HG03571 (cell line): ENCODE measurements at regions not wholly inside any gene's neighbourhood (a gene's known extent, or its start where the extent isn't known, plus 50 kb on each side); places are given as distances from the start of the nearest gene placed in this dataset.
A peak's percentile ranks its signal among the peaks of the same experiment; 100 is the strongest.

Source experiments
- ATAC-seq: cut with Tn5 transposase; IDR thresholded peaks from one replicate; pipeline ENCODE4 v1.9.1; 2021; ENCODE audit not compliant: unreplicated experiment

DNA sequence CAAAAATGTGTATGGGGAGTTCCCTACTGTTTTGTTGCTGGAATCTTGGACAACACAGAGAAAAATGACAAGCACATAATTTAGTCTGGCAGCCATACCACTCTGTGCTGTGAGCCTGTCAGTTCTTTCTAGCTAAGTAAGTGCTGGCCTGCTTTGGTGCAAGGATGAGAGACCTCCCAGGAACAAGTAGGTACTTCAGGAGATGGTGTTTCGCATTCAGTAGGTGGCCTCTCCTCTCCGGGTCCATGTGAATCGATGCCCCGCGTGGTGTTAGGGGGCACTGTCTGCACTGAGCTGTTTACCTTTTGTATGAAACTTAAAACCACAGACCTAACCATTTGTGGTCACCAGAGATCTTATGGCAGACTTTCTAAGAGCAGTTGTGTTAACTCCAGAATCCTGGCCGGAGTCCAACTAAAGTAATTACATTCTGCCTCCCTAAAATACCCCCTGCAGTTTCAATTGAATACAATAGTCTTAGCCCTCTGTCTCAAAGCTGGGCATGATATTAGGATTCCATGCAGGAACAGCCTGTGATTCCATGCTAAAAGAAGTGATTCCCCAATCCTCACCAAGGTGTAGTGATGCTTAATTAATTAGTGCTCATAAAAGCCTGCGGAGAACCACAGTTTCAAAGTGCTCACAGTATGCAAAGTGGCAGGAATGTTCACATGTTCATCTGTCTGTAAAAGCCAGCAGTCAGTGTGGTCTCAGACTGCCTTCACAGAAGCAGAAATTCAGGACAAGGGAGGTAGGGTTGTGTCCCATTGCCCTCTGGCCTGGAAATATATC is 64.2 kb downstream of the LLPH start:
- ATAC-seq = peak; percentile 68

DNA sequence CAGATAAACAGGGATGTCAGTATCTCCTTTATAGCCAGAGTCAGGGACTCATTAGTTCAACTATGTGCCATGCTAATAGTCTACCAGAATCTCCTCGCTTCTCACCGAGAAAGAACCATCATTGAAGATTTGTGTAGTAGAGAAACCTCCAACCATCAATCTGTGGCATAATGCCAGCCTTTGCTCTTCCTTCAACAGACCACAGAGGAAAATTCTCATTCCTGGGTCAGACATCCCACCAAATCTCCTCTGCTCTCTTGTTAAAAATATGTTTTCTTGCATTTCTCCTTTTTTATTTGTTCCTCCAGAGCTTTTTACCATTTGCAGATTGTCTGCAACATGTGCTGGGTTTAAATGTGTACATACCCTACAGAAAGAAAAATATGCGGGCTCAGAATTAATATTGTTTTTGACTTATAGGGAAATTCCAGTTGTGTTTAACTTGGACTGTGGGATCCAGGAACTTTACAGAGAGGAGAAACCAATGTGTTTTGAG is 64.9 kb downstream of the LLPH start:
- no peak for ATAC-seq

DNA sequence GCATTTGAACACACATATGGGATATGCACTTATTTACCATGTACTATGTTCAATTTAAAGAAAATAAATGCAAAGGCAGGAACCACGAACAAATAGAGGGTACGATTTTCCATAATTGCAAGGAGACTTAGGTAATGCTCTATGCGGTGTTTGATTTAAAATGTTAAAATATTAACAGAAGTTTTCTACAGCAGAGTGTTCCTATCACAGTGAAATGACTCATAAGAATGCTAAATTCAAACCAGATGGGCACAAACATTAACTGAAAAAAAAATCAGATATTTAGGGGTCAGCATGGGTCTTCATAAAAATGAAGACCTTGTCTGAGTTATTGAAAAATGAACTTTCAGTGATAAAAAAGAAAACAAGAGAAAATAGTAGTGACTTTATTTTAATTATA is 65.4 kb downstream of the LLPH start:
- no peak for ATAC-seq

DNA sequence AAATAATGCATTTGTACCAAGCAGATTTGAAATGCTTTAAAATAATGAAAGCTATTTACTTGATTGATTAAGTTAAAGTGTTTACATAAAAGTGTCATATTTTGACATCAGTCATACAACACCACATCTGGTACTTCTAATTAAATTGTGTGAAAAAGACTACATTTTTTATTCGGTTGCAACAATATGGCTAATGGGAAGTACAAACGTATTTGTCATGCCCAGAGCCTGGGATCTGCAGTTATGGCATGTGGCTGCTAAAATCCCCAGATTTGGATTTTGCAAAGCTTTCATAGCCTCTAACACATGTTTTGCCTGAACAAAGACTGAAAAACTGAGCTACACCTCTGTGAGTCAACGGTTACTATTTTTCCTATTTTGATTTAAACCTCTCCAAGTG is 66.6 kb downstream of the LLPH start:
- ATAC-seq = no peak

DNA sequence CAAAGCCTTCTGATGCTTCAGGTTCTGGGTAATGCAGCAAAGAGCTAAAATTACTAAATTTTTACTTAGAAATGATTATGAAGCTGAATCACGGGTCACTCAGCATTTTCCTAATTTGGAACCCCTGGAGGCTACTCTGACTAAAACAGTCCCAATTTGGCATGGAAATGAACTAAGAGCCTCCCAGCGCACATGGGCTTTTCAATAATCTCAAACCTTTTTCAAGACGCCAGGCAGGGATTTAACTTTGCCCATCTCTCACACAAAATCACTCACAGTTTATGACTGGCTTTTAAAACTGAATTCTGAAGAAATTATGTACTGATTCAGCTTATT is 68.3 kb downstream of the LLPH start:
- no peak for ATAC-seq

DNA sequence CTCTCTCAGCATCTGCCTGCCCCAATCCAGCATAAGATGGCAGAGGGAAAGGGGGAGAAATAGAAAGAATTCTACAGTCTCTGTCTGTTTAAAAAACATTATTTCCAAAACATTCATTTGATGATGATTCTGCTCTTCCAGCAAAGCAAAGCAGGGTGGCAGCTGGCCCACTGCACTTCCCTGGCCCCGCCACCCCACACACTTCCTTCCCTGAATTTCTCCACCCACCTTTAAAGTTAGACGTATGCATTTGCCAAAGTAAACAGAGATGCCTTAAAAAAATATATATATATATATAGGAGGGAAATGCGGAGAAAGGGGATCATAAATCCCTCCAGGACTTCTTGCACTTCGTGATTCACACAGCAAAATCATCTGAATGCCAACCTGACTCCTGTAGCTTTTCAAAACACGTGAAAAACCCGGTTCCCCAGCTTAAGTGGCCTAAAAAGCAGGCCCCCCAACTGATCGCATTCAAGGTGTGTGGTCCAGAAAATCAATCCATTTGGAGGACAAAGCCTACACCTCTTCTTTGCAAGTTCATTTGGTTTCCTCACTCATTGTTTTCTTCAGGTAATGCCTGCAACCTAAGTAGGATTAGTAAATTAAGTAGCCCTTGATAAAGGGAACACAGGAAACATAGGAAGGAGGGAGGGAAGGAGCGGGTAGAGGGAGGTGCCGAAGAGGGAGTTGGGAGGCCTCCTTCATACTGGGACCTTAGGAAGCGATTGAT is 68.8 kb downstream of the LLPH start:
- ATAC-seq = no peak

DNA sequence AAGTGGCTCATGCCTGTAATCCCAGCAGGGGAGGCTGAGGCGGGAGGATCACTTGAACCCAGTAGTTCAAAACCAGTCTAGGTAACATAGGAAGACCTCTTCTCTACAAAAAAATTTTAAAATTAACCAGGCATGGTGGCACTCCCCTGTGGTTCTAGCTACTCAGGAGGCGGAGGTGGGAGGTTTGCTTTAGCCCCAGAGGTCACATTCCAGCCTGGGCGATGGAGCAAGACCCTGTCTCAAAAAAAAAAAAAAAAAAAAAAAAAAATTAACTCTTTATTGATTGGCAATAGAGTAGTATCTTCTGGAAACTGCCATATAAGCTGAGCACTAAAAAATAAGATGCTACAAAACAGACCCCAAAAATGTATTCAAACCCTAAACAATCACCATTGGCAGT is 69.5 kb downstream of the LLPH start:
- ATAC-seq = no peak

DNA sequence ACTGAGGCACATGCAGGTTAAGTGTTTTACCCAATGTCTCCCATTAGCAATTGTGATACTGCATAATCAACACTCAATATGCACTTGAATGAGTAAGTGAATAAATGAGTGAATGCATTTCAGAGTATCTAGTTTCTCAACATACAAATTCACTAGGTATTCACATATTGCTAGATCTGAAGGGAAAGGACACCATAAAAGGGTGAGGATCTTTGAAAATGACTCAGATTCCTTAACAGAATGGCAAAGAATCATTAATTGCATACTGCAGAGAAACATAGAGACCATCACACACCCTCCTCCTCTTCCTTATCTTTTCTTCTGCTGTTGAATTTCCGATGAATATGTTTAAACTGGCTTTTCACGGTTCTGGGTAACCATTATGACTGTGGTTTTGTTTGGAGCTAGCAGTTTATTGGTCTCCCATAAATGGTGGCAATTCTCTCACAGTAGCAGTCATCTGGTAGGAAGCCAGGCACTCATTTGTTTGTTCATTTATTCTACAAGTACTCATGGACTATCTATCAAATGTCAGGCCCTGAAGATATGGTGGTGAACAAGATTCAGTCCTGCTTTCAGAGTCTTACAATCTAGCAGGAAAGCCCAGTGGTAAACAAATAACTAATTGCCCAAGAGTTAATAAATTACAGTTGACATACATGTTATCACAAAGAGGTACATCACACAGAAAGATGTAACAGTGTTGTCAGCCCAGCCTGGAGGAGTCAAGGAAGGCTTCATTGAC is 70.2 kb downstream of the LLPH start:
- no peak for ATAC-seq

DNA sequence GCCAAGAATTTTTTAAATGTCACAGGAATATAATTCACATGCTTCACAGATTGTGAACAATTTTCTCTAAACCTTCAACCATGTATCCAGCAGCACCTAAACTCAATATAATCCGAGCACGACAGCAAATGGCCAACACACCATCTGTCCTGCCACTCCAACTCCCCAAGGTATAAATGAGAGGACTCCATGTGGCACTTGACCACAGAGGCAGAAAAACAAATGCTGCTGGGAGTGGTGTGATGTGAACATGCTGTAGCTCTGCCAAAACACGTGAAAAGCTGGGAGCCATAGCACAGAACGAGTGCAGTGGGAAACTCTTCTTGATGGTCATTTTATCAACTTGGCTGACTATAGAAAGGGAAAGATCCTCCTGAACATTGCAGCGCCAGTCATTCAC is 70.9 kb downstream of the LLPH start:
- no peak for ATAC-seq

DNA sequence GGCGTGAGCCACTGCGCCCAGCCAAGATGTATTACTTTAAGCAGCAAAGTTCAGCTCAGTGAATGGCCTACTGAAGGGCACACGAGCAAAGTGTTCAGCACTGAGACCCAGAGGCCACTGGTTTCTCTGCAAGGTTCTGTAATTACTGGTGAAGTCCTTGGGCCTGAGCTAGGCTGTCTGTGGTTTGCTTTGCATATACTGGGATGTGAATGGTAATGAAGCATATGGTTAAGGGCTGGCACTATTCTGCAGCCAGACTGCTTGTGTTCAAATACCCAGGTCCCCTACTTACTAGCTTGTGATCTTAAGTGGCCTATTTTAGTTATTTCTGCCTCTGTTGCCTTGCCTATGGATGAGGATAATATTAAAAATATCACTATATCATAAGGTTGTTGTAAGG is 72.0 kb downstream of the LLPH start:
- ATAC-seq = no peak

DNA sequence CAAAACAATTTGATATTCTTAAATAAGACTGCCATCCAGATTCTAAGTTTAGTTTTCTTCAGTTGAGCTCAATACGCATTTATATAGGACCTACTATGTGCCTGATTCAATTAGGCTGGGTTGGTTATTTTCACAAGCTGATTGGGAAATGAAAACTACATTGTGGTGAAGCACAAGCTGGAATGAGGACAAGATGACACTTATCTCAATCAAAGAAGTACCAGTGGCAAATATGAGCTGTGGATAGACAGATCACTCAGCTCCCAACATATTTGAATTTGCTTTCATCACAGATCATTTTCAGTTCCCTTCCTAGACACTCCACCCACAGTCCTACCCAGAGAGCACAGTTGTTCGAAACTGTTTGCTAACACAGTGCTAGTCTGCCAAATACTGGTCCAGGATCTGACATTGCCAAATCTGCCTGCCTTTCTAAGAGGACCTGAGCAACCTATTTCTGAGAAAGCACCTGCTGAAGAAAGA is 74.7 kb downstream of the LLPH start:
- no peak for ATAC-seq

DNA sequence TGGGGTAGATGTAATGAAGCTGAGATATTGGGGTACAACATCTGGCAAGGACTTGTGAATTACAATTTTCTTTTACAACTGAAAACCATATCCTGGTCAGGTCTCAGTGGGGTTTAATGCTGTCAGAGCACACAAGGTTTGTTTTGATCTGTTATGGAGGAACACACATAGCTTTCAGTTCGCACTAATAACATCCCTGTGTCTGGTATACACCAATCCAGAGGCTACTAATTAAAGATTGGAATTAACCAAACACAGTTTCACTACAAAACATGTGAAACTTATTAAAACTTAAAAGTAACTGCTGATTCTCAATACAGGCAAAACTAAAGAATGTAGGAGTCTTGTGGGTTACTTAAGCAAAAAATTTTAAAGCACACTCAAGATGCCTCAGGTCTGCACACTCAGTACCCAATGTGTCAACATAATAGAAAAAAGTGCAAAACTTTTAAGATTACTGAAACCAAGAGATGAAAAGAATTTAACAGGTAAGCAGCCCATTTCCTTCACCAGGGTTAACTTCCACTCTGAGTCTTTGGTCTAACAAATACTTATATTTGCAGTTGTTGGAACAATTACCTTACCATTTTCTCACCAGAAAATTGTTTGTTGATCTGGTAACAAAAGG is 77.4 kb downstream of the LLPH start:
- no peak for ATAC-seq

DNA sequence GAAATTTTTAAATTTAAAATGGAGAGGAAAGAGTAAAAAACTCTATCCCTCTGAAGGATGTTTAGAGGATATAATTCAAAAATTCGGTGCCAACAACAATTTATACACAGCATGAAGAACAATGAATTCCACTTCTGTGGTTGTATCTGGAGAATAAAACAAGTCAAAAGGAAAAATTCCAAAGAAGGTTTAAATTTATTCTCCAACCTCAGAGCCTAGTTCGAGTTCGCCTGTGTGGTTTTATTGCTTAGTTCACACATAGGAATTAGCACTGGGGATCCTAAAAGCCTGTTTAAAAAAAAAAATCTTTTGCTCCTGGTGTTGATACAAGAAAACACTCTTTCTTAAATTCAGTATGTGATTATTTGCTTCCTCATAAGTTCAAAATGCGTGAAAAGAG is 79.2 kb downstream of the LLPH start:
- no peak for ATAC-seq

DNA sequence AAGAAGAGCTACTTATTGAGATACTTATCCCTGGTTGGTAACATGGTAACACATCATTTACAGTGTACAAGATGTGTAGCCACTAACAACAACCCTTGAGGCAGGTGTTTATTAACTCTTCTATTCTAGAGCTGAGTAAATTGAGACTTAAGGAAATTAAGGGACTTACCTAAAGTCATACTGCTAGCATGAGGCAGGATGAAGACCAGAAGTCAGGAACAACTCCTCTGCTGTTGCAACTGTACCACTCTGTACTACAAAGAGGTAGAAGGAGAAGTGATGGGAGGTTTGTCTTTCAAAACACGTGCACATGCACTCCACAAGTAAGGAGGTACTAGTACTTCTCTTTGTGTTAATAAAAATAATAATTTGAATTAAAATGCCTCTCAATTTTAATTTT is 79.9 kb downstream of the LLPH start:
- ATAC-seq = peak; percentile 48

DNA sequence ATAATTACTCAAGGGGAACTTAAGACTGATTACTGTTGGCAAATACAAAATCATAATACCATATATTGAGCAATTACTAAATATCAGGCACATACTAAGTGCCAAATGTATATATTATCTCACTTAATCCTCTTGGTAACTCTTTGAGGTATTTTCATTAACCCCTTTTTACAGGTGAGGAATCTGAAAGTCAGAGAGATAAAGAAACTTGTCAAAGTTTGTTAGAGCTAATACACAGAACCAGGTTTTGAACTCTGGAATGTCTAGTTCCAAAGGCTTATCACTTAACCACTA is 80.3 kb downstream of the LLPH start:
- no peak for ATAC-seq

DNA sequence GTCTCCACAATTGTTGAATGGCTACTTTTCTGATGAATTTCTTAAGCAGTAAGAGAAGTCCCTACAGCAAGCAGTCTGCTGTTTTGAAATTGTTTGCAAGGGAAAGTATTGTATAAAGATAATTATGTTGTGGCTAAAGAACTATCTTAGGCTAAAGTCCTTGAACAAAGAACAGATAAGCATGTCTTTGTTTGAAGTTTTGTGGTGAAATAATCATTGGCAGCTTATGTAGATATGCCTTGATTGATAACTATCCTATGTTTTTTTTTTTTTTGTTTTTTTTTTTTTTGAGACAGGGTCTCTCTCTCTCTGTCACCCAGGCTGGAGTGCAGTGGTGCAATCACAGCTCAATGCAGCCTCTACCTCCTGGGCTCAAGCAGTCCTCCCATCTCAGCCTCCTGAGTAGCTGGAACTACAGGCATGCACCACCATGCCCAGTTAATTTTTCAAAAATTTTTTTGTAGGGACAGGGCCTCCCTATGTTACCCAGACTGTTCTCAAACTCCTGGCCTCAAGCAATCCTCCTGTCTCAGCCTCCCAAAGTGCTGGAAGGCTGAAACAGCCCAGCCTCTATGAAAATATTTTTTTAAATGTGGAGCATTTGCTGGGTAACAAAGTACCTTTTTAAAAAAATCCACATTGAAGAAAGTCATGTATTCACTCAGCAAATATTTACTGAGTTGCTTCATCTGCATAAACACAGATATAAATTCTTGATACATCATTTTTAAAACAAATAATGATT is 80.8 kb downstream of the LLPH start:
- no peak for ATAC-seq

DNA sequence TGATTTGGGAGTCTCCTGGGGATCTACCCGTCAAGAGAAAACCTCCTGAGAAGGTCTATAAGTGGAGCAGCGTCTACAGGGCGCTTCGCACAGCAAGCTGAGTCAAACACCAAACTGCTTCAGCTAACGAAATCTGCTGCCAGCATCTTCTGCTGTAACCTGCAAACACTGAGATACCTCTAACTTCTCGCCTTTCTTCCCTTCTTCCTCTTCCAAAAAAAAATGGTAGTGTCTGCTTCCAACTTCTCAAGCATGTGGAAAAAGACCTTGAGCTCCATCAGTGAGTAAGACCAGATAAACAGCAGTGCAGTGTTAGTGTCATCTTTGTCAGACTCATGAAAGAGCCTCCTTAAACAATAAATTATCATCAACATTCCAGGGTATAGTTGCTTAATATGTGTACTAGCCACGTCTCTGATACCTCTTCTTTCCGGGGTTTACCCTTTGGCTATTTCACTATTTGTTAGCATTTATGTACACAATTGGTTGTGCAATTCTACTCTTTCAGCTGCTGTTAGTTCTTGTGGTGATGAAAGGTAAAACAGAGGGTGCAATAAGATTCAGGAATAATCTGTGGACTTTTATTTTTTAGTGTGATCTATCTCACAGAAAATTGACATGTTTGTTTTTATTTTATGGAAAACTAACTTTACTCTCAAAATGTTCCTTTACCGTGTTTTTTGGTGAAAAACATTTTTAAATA is 81.6 kb downstream of the LLPH start:
- no peak for ATAC-seq

DNA sequence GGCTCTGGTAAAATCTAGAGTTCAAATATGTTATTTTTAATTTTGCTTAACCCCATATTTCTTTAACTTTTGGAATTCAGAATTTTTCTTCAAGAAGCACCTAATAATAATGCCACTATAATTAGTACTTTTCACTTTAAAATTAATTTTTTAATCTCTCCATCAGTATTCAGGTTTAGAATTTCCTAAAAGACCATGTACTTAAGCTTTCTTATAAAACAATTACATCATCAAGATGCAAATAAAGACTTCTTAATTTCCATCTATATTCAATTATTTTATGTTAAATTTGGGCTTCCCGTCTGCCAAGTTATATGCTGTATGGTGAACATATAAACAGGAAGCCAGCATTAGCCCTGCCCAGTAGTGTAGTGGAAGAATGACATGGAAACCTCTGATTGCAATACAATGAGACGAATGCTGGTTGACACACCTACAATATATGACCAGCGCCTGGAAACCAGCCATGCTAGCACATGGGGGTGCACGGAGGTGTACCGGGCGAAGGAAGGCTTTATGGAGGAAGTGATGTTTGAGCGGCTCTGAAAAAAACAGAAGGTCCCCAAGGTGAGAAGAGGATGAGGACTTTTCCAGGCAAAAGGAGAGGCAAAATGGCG is 82.2 kb downstream of the LLPH start:
- no peak for ATAC-seq

DNA sequence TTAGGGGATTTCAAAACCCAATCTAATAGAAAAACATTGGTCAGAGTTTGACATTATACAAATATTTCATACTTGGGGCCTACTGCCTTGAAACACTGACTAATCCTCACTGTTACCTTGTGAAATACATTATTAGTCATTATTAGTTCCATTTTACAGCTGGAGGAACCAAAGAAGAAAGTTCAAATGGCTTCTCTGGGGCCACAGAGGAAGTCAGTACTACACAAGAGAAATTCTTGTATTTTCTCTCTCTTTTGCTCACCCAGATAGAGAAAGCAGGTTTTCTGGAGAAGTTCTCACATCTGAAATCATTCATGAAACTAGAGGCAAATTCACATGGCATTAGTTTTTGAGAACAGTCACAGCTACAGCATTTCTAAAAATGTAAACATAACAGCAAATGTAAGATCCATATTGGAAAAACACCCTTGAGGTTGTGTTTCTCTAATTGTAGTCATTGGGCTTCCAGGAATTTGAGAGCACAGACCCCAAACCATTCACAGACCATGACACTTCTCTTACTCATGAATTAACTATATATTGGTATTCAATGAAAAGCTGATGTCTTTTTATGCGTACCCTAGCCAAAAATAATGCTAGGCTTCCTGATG is 83.0 kb downstream of the LLPH start:
- peak; percentile 82 for ATAC-seq
